ENCODE measurements at regions not wholly inside any gene's neighbourhood (a gene's known extent, or its start where the extent isn't known, plus 50 kb on each side); places are given as distances from the start of the nearest gene placed in this dataset.

DNA sequence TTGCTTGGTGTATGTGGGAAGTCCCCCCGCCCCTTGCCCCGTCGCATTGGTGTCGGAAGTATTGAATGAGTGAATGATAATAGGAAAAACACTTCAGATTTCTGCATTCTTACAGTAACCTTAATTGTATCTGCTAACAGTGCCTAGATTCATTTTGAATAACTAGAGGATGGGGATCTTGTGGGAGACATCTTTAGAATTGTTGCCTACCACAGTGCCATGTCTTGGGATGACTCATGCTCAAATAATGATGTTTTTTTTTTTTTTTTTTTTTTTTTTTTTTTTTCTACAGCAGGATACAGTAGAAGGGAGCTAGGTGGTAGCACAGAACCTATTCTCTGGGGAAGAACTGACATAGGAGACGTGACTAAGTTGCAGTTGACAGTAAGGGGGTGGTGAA lies 237.9 kb downstream of the USP25 start:
- TF ChIP-seq, protein P1, sequence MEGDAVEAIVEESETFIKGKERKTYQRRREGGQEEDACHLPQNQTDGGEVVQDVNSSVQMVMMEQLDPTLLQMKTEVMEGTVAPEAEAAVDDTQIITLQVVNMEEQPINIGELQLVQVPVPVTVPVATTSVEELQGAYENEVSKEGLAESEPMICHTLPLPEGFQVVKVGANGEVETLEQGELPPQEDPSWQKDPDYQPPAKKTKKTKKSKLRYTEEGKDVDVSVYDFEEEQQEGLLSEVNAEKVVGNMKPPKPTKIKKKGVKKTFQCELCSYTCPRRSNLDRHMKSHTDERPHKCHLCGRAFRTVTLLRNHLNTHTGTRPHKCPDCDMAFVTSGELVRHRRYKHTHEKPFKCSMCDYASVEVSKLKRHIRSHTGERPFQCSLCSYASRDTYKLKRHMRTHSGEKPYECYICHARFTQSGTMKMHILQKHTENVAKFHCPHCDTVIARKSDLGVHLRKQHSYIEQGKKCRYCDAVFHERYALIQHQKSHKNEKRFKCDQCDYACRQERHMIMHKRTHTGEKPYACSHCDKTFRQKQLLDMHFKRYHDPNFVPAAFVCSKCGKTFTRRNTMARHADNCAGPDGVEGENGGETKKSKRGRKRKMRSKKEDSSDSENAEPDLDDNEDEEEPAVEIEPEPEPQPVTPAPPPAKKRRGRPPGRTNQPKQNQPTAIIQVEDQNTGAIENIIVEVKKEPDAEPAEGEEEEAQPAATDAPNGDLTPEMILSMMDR (IDR thresholded peaks at IDR 0.05) = no peak
- TF ChIP-seq POLR2A (IDR thresholded peaks at IDR 0.05) (no peak), POLR2AphosphoS5 (IDR thresholded peaks at IDR 0.05) (no peak)

All from prostate gland (tissue), 2 donors.